Breast epithelium (tissue), 3 donors: ENCODE measurements at regions not wholly inside any gene's neighbourhood (a gene's known extent, or its start where the extent isn't known, plus 50 kb on each side); places are given as distances from the start of the nearest gene placed in this dataset.

ENCODE experiments used
- CTCF ChIP-seq, 3 donors: fragments of 450-650 bp; IDR thresholded peaks; one replicate each; pipeline ENCODE4 v1.5.1; 2016 to 2017; ENCODE audit warnings: antibody characterized with exemption in 3 of 3, mild to moderate bottlenecking in 3 of 3, moderate library complexity in 3 of 3
- POLR2A ChIP-seq: fragments of 450-650 bp; IDR thresholded peaks from one replicate; pipeline ENCODE4 v1.6.1; 2016; ENCODE audit warnings: antibody characterized with exemption, mild to moderate bottlenecking, moderate library complexity

- no peak for TF ChIP-seq CTCF (IDR thresholded peaks at IDR 0.05)
- no peak for TF ChIP-seq POLR2A
Observed at GRCh38 chr17:68709461-68709860, 108.3 kb upstream of the FAM20A start.
